ENCODE measurements at regions not wholly inside any gene's neighbourhood (a gene's known extent, or its start where the extent isn't known, plus 50 kb on each side); places are given as distances from the start of the nearest gene placed in this dataset.

DNA sequence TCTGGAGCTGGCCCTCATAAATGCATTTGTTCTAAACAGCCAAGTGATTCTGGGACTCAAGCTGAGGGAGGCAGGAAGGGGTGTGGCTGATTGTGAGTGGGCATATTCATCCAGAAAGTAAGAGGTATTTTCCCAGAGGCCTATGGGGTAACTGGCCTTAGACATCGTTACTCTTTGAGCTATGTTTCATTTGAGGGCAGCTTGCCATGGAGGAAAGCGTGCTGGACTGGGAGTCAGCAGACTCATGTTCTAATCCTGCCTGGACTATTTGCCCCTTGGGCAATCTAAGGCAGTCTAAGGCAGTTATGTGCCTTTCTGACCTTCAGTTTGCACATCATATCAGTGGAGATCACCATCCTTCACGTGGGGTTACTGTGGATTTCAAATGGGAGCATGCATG lies 93.5 kb upstream of the SLC14A2 start:
- intact Hi-C loops (cut with DNase I; ENCODE audit: low total_unique reads) = no loop called here
- H3K27ac ChIP-seq = peak overlapping the region in 3 of 4 donors; percentile 8 to 49 (median 10)
- in situ Hi-C loops (cut with MboI; ENCODE audit: low pct_ligation_motif_present in 1 of 4, low pct_unique_long_range_greater_than_20kb in 1 of 4, low sequenced_read_pairs in 3 of 4) = no loop called here

DNA sequence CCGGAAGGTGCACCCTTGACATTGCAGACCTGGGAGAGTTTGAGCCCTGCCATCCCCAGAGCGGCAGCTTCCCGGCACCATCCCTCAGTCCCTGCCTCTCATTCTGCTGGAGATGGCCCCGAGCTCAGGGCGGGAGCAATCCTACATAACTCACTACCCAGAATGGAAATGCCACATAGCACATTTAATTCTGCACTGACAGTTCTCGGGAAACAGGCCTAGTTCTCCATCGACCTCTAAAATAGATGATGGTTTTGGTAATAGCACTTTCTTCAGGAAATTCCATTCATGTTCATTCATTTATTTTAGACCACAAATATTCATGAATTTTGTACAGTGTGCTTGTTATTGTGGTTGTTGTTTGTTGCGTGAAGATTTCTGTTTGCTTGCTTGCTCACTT lies 92.9 kb upstream of the SLC14A2 start:
- Histone ChIP-seq H3K9me3 (no peaks in the 10 kb centered on the region), H3K27ac (peak overlapping the region in 3 of 4 donors; percentile 8 to 49 (median 10)), H3K4me1 (peaks cover 5 to 11% (median 8%) of the 10 kb centered on the region in 4 donors), H3K27me3 (no peaks in the 10 kb centered on the region), H3K4me3 (no peak overlapping the region), H3K36me3 (no peaks in the 10 kb centered on the region)
- TF ChIP-seq POLR2AphosphoS5 (IDR thresholded peaks at IDR 0.05) = peak in 1 of 3 donors; percentile 14
- no peak for TF ChIP-seq EP300 (IDR thresholded peaks at IDR 0.05; ENCODE audit: low read depth)
- in situ Hi-C loops (cut with MboI; ENCODE audit: low pct_ligation_motif_present in 1 of 4, low pct_unique_long_range_greater_than_20kb in 1 of 4, low sequenced_read_pairs in 3 of 4) (no loop called here), intact Hi-C loops (cut with DNase I; ENCODE audit: low total_unique reads) (no loop called here)
- 77 to 87% methylated on average over 3 to 8 of the region's 8 CpGs for WGBS, 2 donors (ENCODE audit: low coverage in 1 of 2)
- no peak for DNase-seq

More for the DNA sequence above, 93.5 kb upstream of the SLC14A2 start:
- Histone ChIP-seq H3K9me3 (no peaks in the 10 kb centered on the region), H3K36me3 (no peaks in the 10 kb centered on the region), H3K27me3 (no peaks in the 10 kb centered on the region), H3K4me1 (peaks cover 5 to 11% (median 8%) of the 10 kb centered on the region in 4 donors), H3K4me3 (no peak overlapping the region)
- TF ChIP-seq, protein P1, sequence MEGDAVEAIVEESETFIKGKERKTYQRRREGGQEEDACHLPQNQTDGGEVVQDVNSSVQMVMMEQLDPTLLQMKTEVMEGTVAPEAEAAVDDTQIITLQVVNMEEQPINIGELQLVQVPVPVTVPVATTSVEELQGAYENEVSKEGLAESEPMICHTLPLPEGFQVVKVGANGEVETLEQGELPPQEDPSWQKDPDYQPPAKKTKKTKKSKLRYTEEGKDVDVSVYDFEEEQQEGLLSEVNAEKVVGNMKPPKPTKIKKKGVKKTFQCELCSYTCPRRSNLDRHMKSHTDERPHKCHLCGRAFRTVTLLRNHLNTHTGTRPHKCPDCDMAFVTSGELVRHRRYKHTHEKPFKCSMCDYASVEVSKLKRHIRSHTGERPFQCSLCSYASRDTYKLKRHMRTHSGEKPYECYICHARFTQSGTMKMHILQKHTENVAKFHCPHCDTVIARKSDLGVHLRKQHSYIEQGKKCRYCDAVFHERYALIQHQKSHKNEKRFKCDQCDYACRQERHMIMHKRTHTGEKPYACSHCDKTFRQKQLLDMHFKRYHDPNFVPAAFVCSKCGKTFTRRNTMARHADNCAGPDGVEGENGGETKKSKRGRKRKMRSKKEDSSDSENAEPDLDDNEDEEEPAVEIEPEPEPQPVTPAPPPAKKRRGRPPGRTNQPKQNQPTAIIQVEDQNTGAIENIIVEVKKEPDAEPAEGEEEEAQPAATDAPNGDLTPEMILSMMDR (IDR thresholded peaks at IDR 0.05) = no peak
- TF ChIP-seq POLR2AphosphoS5 (IDR thresholded peaks at IDR 0.05) (no peak), EP300 (IDR thresholded peaks at IDR 0.05; ENCODE audit: low read depth) (no peak), POLR2A (IDR thresholded peaks at IDR 0.05) (no peak)
- 33% methylated on average over 3 of the region's 3 CpGs; no CpG with 5 or more reads in 1 of the 2 donors for WGBS, 2 donors (ENCODE audit: low coverage in 1 of 2)
- no peak for DNase-seq

DNA sequence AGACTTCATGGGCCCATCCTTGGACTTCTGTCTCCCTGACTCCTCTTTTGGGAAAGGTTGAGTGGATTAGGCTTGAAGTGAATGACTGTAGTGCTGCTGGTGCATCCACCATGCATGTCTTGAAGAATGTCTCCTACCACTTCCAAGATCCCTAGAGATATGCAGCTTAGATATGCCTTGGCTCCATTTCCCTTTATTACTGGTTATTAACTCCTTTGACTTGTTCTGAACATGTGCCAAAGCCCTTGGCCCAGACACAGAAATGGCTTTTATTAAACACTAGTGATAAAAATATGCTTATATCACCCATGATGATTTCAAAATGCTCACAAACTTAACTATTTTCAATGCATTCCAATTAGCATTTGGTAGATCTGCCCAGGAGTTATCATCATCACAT lies 90.0 kb upstream of the SLC14A2 start:
- Histone ChIP-seq H3K27ac (no peak overlapping the region), H3K27me3 (no peaks in the 10 kb centered on the region)

DNA sequence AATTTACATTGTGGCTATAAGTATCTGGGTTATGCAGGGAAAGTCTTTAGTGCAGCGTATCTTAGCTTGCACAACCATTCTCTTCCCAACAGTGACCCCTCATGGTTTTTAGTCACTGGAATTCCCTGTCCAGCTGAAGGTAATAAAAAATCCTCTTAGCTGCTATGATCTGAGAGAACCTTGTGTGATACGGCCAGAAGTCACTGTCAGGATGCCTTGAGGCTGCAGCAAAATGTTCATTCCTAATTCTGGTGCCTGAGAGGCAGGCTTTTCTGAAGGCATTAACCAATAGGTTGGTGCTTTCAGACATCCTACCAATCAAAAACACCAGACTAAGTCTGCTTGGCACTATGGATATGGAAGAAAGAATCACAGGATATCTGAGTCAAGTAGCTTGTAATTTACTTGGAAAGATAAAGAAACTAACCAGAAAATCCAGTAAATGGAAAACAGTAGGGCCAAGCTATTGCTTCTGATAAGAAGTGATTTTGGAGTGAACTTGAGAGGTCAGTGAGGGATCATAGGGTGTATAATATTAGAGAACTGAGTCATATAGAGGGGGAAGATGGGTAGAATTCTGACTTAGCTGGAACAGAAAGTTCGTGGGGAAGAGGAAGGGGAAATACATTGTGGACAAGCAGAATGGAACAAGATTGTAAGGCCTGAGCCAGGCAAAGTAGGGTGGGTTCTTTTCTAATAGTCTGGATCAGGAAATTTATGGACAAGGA lies 89.0 kb upstream of the SLC14A2 start:
- Histone ChIP-seq H3K27ac (no peak overlapping the region), H3K27me3 (no peaks in the 10 kb centered on the region), H3K9me3 (no peaks in the 10 kb centered on the region), H3K4me3 (no peak overlapping the region), H3K4me1 (peaks cover 5 to 9% (median 7%) of the 10 kb centered on the region in 4 donors), H3K36me3 (no peaks in the 10 kb centered on the region)
- intact Hi-C loops (cut with DNase I; ENCODE audit: low total_unique reads) = no loop called here
- in situ Hi-C loops (cut with MboI; ENCODE audit: low pct_ligation_motif_present in 1 of 4, low pct_unique_long_range_greater_than_20kb in 1 of 4, low sequenced_read_pairs in 3 of 4) = no loop called here
- 42 to 53% methylated on average over 3 of the region's 3 CpGs for WGBS, 2 donors (ENCODE audit: low coverage in 1 of 2)
- DNase-seq = no peak
- TF ChIP-seq EP300 (IDR thresholded peaks at IDR 0.05; ENCODE audit: low read depth) = no peak
- TF ChIP-seq, protein P1 (IDR thresholded peaks at IDR 0.05) = peak in 1 of 5 experiments; percentile 9

More for the DNA sequence above, 90.0 kb upstream of the SLC14A2 start:
- intact Hi-C loops (cut with DNase I; ENCODE audit: low total_unique reads) (no loop called here), in situ Hi-C loops (cut with MboI; ENCODE audit: low pct_ligation_motif_present in 1 of 4, low pct_unique_long_range_greater_than_20kb in 1 of 4, low sequenced_read_pairs in 3 of 4) (no loop called here)
- TF ChIP-seq, protein P1 (IDR thresholded peaks at IDR 0.05) = no peak
- TF ChIP-seq POLR2A (IDR thresholded peaks at IDR 0.05) = no peak
- TF ChIP-seq EP300 (IDR thresholded peaks at IDR 0.05; ENCODE audit: low read depth) = no peak
- no peak for TF ChIP-seq POLR2AphosphoS5 (IDR thresholded peaks at IDR 0.05)
- DNase-seq = no peak
- Histone ChIP-seq H3K36me3 (no peaks in the 10 kb centered on the region), H3K4me3 (no peak overlapping the region), H3K4me1 (peaks cover 5 to 11% (median 8%) of the 10 kb centered on the region in 4 donors), H3K9me3 (no peaks in the 10 kb centered on the region)

Measured in transverse colon (tissue), 4 donors.